Pons (tissue), 1 donor: ENCODE measurements at regions not wholly inside any gene's neighbourhood (a gene's known extent, or its start where the extent isn't known, plus 50 kb on each side); places are given as distances from the start of the nearest gene placed in this dataset.

ENCODE experiments used
- DNase-seq: peaks from one replicate; pipeline ENCODE4 v3.0.0-alpha.2; 2016; ENCODE audit warnings: low spot score

- no peak for DNase-seq
These were observed 110.3 kb upstream of the CEP85L start for GRCh38 chr6:118761645-118762044.

- DNase-seq, result no peak
These were observed 107.6 kb upstream of the CEP85L start for GRCh38 chr6:118758946-118759345.

GRCh38 chr6:118755941-118756646 lies 104.7 kb upstream of the CEP85L start:
- DNase-seq, result no peak

- peak; percentile 65 for DNase-seq
These were observed 101.4 kb upstream of the CEP85L start for GRCh38 chr6:118752803-118753202.

GRCh38 chr6:118751072-118751471 lies 99.7 kb upstream of the CEP85L start:
- DNase-seq, result no peak

- no peak for DNase-seq
These were observed 98.8 kb upstream of the CEP85L start for GRCh38 chr6:118750143-118750542.

- peak; percentile 29 for DNase-seq
These were observed 97.1 kb upstream of the CEP85L start for GRCh38 chr6:118748311-118749062.

GRCh38 chr6:118746825-118747174 lies 95.4 kb upstream of the CEP85L start:
- DNase-seq, result no peak

- peak; percentile 67 for DNase-seq
These were observed 94.9 kb upstream of the CEP85L start for GRCh38 chr6:118746145-118746824.

- no peak for DNase-seq
These were observed 93.8 kb upstream of the CEP85L start for GRCh38 chr6:118745156-118745555.

GRCh38 chr6:118744261-118744941 lies 93.0 kb upstream of the CEP85L start:
- DNase-seq, result no peak

- DNase-seq, result no peak
These were observed 92.4 kb upstream of the CEP85L start for GRCh38 chr6:118743746-118744145.

- DNase-seq, result no peak
These were observed 89.0 kb upstream of the CEP85L start for GRCh38 chr6:118740372-118740771.

GRCh38 chr6:118739696-118740353 lies 88.4 kb upstream of the CEP85L start:
- DNase-seq, result no peak

- no peak for DNase-seq
These were observed 85.0 kb upstream of the CEP85L start for GRCh38 chr6:118736440-118736839.

GRCh38 chr6:118735320-118735719 lies 83.9 kb upstream of the CEP85L start:
- DNase-seq, result peak; percentile 44

GRCh38 chr6:118725944-118726343 lies 74.6 kb upstream of the CEP85L start:
- DNase-seq, result no peak

GRCh38 chr6:118724211-118724610 lies 72.8 kb upstream of the CEP85L start:
- DNase-seq, result no peak

- DNase-seq, result no peak
These were observed 71.7 kb upstream of the CEP85L start for GRCh38 chr6:118722829-118723813.

- no peak for DNase-seq
These were observed 68.7 kb upstream of the CEP85L start for GRCh38 chr6:118720125-118720473.
